ENCODE measurements at regions not wholly inside any gene's neighbourhood (a gene's known extent, or its start where the extent isn't known, plus 50 kb on each side); places are given as distances from the start of the nearest gene placed in this dataset.

GRCh38 chr5:62708481-62709325, 130.1 kb downstream of the LRRC70 start:
- no peak for TF ChIP-seq RAD21 (IDR thresholded peaks at IDR 0.05; ENCODE audit: low read depth)
- TF ChIP-seq CREB1 (IDR thresholded peaks at IDR 0.05; ENCODE audit: low read depth), result no peak
- TF ChIP-seq, protein P1, sequence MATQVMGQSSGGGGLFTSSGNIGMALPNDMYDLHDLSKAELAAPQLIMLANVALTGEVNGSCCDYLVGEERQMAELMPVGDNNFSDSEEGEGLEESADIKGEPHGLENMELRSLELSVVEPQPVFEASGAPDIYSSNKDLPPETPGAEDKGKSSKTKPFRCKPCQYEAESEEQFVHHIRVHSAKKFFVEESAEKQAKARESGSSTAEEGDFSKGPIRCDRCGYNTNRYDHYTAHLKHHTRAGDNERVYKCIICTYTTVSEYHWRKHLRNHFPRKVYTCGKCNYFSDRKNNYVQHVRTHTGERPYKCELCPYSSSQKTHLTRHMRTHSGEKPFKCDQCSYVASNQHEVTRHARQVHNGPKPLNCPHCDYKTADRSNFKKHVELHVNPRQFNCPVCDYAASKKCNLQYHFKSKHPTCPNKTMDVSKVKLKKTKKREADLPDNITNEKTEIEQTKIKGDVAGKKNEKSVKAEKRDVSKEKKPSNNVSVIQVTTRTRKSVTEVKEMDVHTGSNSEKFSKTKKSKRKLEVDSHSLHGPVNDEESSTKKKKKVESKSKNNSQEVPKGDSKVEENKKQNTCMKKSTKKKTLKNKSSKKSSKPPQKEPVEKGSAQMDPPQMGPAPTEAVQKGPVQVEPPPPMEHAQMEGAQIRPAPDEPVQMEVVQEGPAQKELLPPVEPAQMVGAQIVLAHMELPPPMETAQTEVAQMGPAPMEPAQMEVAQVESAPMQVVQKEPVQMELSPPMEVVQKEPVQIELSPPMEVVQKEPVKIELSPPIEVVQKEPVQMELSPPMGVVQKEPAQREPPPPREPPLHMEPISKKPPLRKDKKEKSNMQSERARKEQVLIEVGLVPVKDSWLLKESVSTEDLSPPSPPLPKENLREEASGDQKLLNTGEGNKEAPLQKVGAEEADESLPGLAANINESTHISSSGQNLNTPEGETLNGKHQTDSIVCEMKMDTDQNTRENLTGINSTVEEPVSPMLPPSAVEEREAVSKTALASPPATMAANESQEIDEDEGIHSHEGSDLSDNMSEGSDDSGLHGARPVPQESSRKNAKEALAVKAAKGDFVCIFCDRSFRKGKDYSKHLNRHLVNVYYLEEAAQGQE (IDR thresholded peaks at IDR 0.05; ENCODE audit: low read depth), result no peak
- no peak for TF ChIP-seq TAF1 (IDR thresholded peaks at IDR 0.05; ENCODE audit: low read depth)
- no peak for TF ChIP-seq FOXM1 (IDR thresholded peaks at IDR 0.05; ENCODE audit: borderline replicate concordance, low read depth)
- TF ChIP-seq USF1 (IDR thresholded peaks at IDR 0.05), result no peak
